ENCODE measurements at regions not wholly inside any gene's neighbourhood (a gene's known extent, or its start where the extent isn't known, plus 50 kb on each side); places are given as distances from the start of the nearest gene placed in this dataset.

GRCh38 chr1:238088560-238089290 lies 198.0 kb upstream of the ZP4 start:
- DNase-seq (ENCODE audit: low read depth) (no peak), FAIRE-seq (no peak)
- Histone ChIP-seq H3K4me3 (ENCODE audit: low read depth, low read length) (no peak overlapping the region), H3K36me3 (ENCODE audit: control insufficient read depth, insufficient read depth, low read length) (no peaks in the 10 kb centered on the region), H3K27me3 (ENCODE audit: control insufficient read depth, insufficient read depth, low read length) (no peaks in the 10 kb centered on the region)
- no peak for TF ChIP-seq CTCF (IDR thresholded peaks at IDR 0.05; ENCODE audit: insufficient read depth, low read length, severe bottlenecking)

- no peak for FAIRE-seq
- H3K27me3 ChIP-seq (ENCODE audit: control insufficient read depth, insufficient read depth, low read length): no peaks in the 10 kb centered on the region
- TF ChIP-seq CTCF (IDR thresholded peaks at IDR 0.05; ENCODE audit: insufficient read depth, low read length, severe bottlenecking): no peak
These were observed 183.3 kb upstream of the ZP4 start for GRCh38 chr1:238073991-238074390.

GRCh38 chr1:238071061-238071460 lies 180.3 kb upstream of the ZP4 start:
- Histone ChIP-seq H3K36me3 (ENCODE audit: control insufficient read depth, insufficient read depth, low read length) (no peaks in the 10 kb centered on the region), H3K27me3 (ENCODE audit: control insufficient read depth, insufficient read depth, low read length) (no peaks in the 10 kb centered on the region), H3K4me3 (ENCODE audit: low read depth, low read length) (no peak overlapping the region)
- no peak for FAIRE-seq
- DNase-seq (ENCODE audit: low read depth): no peak
- TF ChIP-seq CTCF (IDR thresholded peaks at IDR 0.05; ENCODE audit: insufficient read depth, low read length, severe bottlenecking): no peak

More at GRCh38 chr1:238073991-238074390, 183.3 kb upstream of the ZP4 start:
- Histone ChIP-seq H3K36me3 (ENCODE audit: control insufficient read depth, insufficient read depth, low read length) (no peaks in the 10 kb centered on the region), H3K4me3 (ENCODE audit: low read depth, low read length) (no peak overlapping the region)
- DNase-seq (ENCODE audit: low read depth): no peak

DNA sequence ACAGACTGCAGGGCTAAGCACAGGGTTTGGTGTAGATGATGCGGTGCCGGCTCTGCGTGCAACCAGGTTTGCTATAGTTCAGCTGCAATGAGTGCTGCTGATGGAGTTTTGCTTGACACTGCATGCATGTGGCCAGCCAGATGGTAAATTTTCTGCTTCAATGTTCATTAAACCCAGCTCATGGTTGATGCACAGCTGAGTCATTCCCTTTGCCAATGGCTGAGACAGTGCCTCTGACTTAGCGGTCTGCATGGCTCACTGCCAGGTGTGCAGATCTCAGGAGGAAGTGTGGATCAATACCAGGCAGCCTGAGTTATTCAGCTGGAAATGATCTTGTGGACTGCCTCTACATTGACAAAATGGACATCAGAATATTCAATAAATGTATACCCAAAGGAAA lies 172.7 kb upstream of the ZP4 start:
- TF ChIP-seq CTCF (IDR thresholded peaks at IDR 0.05; ENCODE audit: insufficient read depth, low read length, severe bottlenecking): no peak
- Histone ChIP-seq H3K27me3 (ENCODE audit: control insufficient read depth, insufficient read depth, low read length) (no peaks in the 10 kb centered on the region), H3K4me3 (ENCODE audit: low read depth, low read length) (no peak overlapping the region), H3K36me3 (ENCODE audit: control insufficient read depth, insufficient read depth, low read length) (no peaks in the 10 kb centered on the region)
- FAIRE-seq (peak; percentile 96), DNase-seq (ENCODE audit: low read depth) (peak; percentile 95)

- no peak for TF ChIP-seq CTCF (IDR thresholded peaks at IDR 0.05; ENCODE audit: insufficient read depth, low read length, severe bottlenecking)
- DNase-seq (ENCODE audit: low read depth) (peak; percentile 89), FAIRE-seq (peak; percentile 83)
- Histone ChIP-seq H3K27me3 (ENCODE audit: control insufficient read depth, insufficient read depth, low read length) (no peaks in the 10 kb centered on the region), H3K36me3 (ENCODE audit: control insufficient read depth, insufficient read depth, low read length) (no peaks in the 10 kb centered on the region), H3K4me3 (ENCODE audit: low read depth, low read length) (no peak overlapping the region)
These were observed 171.4 kb upstream of the ZP4 start for GRCh38 chr1:238061967-238062613.
